ENCODE measurements at regions not wholly inside any gene's neighbourhood (a gene's known extent, or its start where the extent isn't known, plus 50 kb on each side); places are given as distances from the start of the nearest gene placed in this dataset.

- no peak for TF ChIP-seq CTCF (IDR thresholded peaks at IDR 0.05; ENCODE audit: insufficient read depth, low read length, poor library complexity, severe bottlenecking)
- no peaks in the 10 kb centered on the region for H3K36me3 ChIP-seq (ENCODE audit: control insufficient read depth, insufficient read depth, low read length)
- H3K27me3 ChIP-seq (ENCODE audit: control insufficient read depth, insufficient read depth, low read length), result no peaks in the 10 kb centered on the region
- H3K4me3 ChIP-seq (ENCODE audit: low read depth, low read length), result no peak overlapping the region
- DNase-seq (ENCODE audit: low read depth), result no peak
Measured at GRCh38 chr7:12052211-12052610, 158.9 kb upstream of the TMEM106B start.

- DNase-seq (ENCODE audit: low read depth), result no peak
- Histone ChIP-seq H3K27me3 (ENCODE audit: control insufficient read depth, insufficient read depth, low read length) (no peaks in the 10 kb centered on the region), H3K4me3 (ENCODE audit: low read depth, low read length) (no peak overlapping the region), H3K36me3 (ENCODE audit: control insufficient read depth, insufficient read depth, low read length) (no peaks in the 10 kb centered on the region)
- no peak for TF ChIP-seq CTCF (IDR thresholded peaks at IDR 0.05; ENCODE audit: insufficient read depth, low read length, poor library complexity, severe bottlenecking)
Measured at GRCh38 chr7:12053561-12053960, 157.5 kb upstream of the TMEM106B start.

GRCh38 chr7:12054830-12055229, 156.3 kb upstream of the TMEM106B start:
- no peaks in the 10 kb centered on the region for H3K27me3 ChIP-seq (ENCODE audit: control insufficient read depth, insufficient read depth, low read length)
- DNase-seq (ENCODE audit: low read depth), result no peak
- no peak overlapping the region for H3K4me3 ChIP-seq (ENCODE audit: low read depth, low read length)
- TF ChIP-seq CTCF (IDR thresholded peaks at IDR 0.05; ENCODE audit: insufficient read depth, low read length, poor library complexity, severe bottlenecking), result no peak
- H3K36me3 ChIP-seq (ENCODE audit: control insufficient read depth, insufficient read depth, low read length), result no peaks in the 10 kb centered on the region

GRCh38 chr7:12056381-12056780, 154.7 kb upstream of the TMEM106B start:
- Histone ChIP-seq H3K27me3 (ENCODE audit: control insufficient read depth, insufficient read depth, low read length) (no peaks in the 10 kb centered on the region), H3K36me3 (ENCODE audit: control insufficient read depth, insufficient read depth, low read length) (no peaks in the 10 kb centered on the region), H3K4me3 (ENCODE audit: low read depth, low read length) (no peak overlapping the region)
- TF ChIP-seq CTCF (IDR thresholded peaks at IDR 0.05; ENCODE audit: insufficient read depth, low read length, poor library complexity, severe bottlenecking), result no peak
- no peak for DNase-seq (ENCODE audit: low read depth)

- Histone ChIP-seq H3K27me3 (ENCODE audit: control insufficient read depth, insufficient read depth, low read length) (no peaks in the 10 kb centered on the region), H3K36me3 (ENCODE audit: control insufficient read depth, insufficient read depth, low read length) (no peaks in the 10 kb centered on the region)
Measured at GRCh38 chr7:12056977-12057376, 154.1 kb upstream of the TMEM106B start.

More at GRCh38 chr7:12056977-12057376, 154.1 kb upstream of the TMEM106B start:
- TF ChIP-seq CTCF (IDR thresholded peaks at IDR 0.05; ENCODE audit: insufficient read depth, low read length, poor library complexity, severe bottlenecking), result no peak
- no peak overlapping the region for H3K4me3 ChIP-seq (ENCODE audit: low read depth, low read length)
- DNase-seq (ENCODE audit: low read depth), result no peak

All from kidney epithelial cell (primary cell).